GM18511 (cell line): ENCODE measurements at regions not wholly inside any gene's neighbourhood (a gene's known extent, or its start where the extent isn't known, plus 50 kb on each side); places are given as distances from the start of the nearest gene placed in this dataset.
A peak's percentile ranks its signal among the peaks of the same experiment; 100 is the strongest.
"Not testable (repeated sequence)": the region's sequence is repeated elsewhere in the genome, so short reads cannot be mapped to it uniquely, and the experiment has no call there.

Experiments used
- ATAC-seq: cut with Tn5 transposase; IDR thresholded peaks from one replicate; pipeline ENCODE4 v1.9.1; 2021; ENCODE audit warnings: mild to moderate bottlenecking, moderate library complexity; ENCODE audit not compliant: unreplicated experiment

- no peak for ATAC-seq
These were observed 605.8 kb upstream of the CAMK1G start for GRCh38 chr1:208977638-208978256.

GRCh38 chr1:208979776-208980175 is 603.7 kb upstream of the CAMK1G start:
- no peak for ATAC-seq

GRCh38 chr1:208980605-208981004 is 602.9 kb upstream of the CAMK1G start:
- no peak for ATAC-seq

- ATAC-seq, result no peak
These were observed 598.3 kb upstream of the CAMK1G start for GRCh38 chr1:208985231-208985630.

GRCh38 chr1:208988811-208989222 is 594.7 kb upstream of the CAMK1G start:
- peak; percentile 99 for ATAC-seq

- ATAC-seq, result no peak
These were observed 593.1 kb upstream of the CAMK1G start for GRCh38 chr1:208990456-208990855.

GRCh38 chr1:208997053-208997452 is 586.5 kb upstream of the CAMK1G start:
- ATAC-seq, result not testable (repeated sequence)

- ATAC-seq, result no peak
These were observed 585.7 kb upstream of the CAMK1G start for GRCh38 chr1:208997726-208998312.

- no peak for ATAC-seq
These were observed 574.9 kb upstream of the CAMK1G start for GRCh38 chr1:209008586-209008985.

- ATAC-seq, result no peak
These were observed 572.9 kb upstream of the CAMK1G start for GRCh38 chr1:209010475-209011230.

- ATAC-seq, result no peak
These were observed 570.9 kb upstream of the CAMK1G start for GRCh38 chr1:209012443-209013196.

- ATAC-seq, result no peak
These were observed 568.4 kb upstream of the CAMK1G start for GRCh38 chr1:209015092-209015491.

- ATAC-seq, result no peak
These were observed 561.9 kb upstream of the CAMK1G start for GRCh38 chr1:209021622-209022021.

GRCh38 chr1:209023790-209024189 is 559.7 kb upstream of the CAMK1G start:
- ATAC-seq, result no peak

- ATAC-seq, result no peak
These were observed 553.8 kb upstream of the CAMK1G start for GRCh38 chr1:209029737-209030136.

GRCh38 chr1:209030454-209031167 is 552.9 kb upstream of the CAMK1G start:
- no peak for ATAC-seq

- no peak for ATAC-seq
These were observed 546.5 kb upstream of the CAMK1G start for GRCh38 chr1:209037064-209037463.

GRCh38 chr1:209038316-209038715 is 545.2 kb upstream of the CAMK1G start:
- no peak for ATAC-seq

GRCh38 chr1:209038735-209039134 is 544.8 kb upstream of the CAMK1G start:
- no peak for ATAC-seq

- no peak for ATAC-seq
These were observed 543.2 kb upstream of the CAMK1G start for GRCh38 chr1:209040351-209040750.

GRCh38 chr1:209041927-209042326 is 541.6 kb upstream of the CAMK1G start:
- no peak for ATAC-seq
